DOHH2 (cell line): ENCODE measurements at regions not wholly inside any gene's neighbourhood (a gene's known extent, or its start where the extent isn't known, plus 50 kb on each side); places are given as distances from the start of the nearest gene placed in this dataset.

Experiments used
- H3F3A ChIP-seq: fragments of 200-600 bp; sonication (generic), shearing (Covaris generic); 2 replicates; pipeline ENCODE4 v1.6.0; 2016; ENCODE audit warnings: antibody characterized with exemption, mild to moderate bottlenecking; ENCODE audit not compliant: control insufficient read depth, insufficient read depth
- H3K27ac ChIP-seq: fragments of 200-600 bp; sonication (generic); 2 replicates; pipeline ENCODE4 v1.5.1; 2014; ENCODE audit warnings: low read depth, mild to moderate bottlenecking, low read length, moderate library complexity
- H3K27me3 ChIP-seq: fragments of 200-600 bp; sonication (generic); 2 replicates; pipeline ENCODE4 v1.6.1; 2014; ENCODE audit warnings: mild to moderate bottlenecking, low read length, mixed read lengths; ENCODE audit not compliant: control insufficient read depth
- H3K36me3 ChIP-seq: fragments of 200-600 bp; sonication (generic); 2 replicates; pipeline ENCODE4 v1.6.1; 2014; ENCODE audit warnings: mild to moderate bottlenecking, low read length, moderate library complexity, mixed read lengths; ENCODE audit not compliant: control insufficient read depth
- H3K4me1 ChIP-seq: fragments of 200-600 bp; sonication (generic); 2 replicates; pipeline ENCODE4 v1.6.1; 2014; ENCODE audit warnings: mild to moderate bottlenecking, low read length, mixed read lengths; ENCODE audit not compliant: control insufficient read depth
- H3K4me2 ChIP-seq: fragments of 200-600 bp; sonication (generic); 2 replicates; pipeline ENCODE4 v1.6.0; 2014; ENCODE audit warnings: mild to moderate bottlenecking, low read length, moderate library complexity
- H3K4me3 ChIP-seq: fragments of 200-600 bp; sonication (generic); 2 replicates; pipeline ENCODE4 v1.5.1; 2014; ENCODE audit warnings: mild to moderate bottlenecking, low read length, mixed read lengths
- H3K79me2 ChIP-seq: fragments of 200-600 bp; sonication (generic); 2 replicates; pipeline ENCODE4 v1.6.1; 2014; ENCODE audit warnings: mild to moderate bottlenecking, low read length, mixed read lengths; ENCODE audit not compliant: control insufficient read depth
- H3K9me2 ChIP-seq: fragments of 200-600 bp; sonication (generic); replicated peaks from 2 replicates; pipeline ENCODE4 v1.6.1; 2014; ENCODE audit warnings: mild to moderate bottlenecking, low read length, mixed read lengths; ENCODE audit not compliant: control insufficient read depth
- H3K9me3 ChIP-seq: fragments of 200-600 bp; sonication (generic); 2 replicates; pipeline ENCODE4 v1.6.1; 2014; ENCODE audit warnings: antibody characterized with exemption, low read length, mixed read lengths; ENCODE audit not compliant: control insufficient read depth, insufficient read depth
- H4K20me1 ChIP-seq: fragments of 200-600 bp; sonication (generic); 2 replicates; pipeline ENCODE4 v1.6.0; 2014; ENCODE audit warnings: low read depth, mild to moderate bottlenecking, antibody characterized with exemption, low read length, moderate library complexity; ENCODE audit not compliant: control insufficient read depth, insufficient read depth
- CTCF ChIP-seq: fragments of 200-600 bp; sonication (generic); IDR thresholded peaks from one replicate; pipeline ENCODE4 v1.5.1; 2014; ENCODE audit warnings: antibody characterized with exemption, mild to moderate bottlenecking, low read depth, low read length; ENCODE audit not compliant: poor library complexity, severe bottlenecking
- EZH2phosphoT487 ChIP-seq: fragments of 200-600 bp; sonication (generic); IDR thresholded peaks from 2 replicates; pipeline ENCODE4 v1.6.1; 2017; ENCODE audit warnings: borderline replicate concordance, mild to moderate bottlenecking, antibody characterized with exemption, low read length, moderate library complexity, mixed read lengths

GRCh38 chr5:2917524-2917923 is 166.0 kb upstream of the IRX2 start:
- H4K20me1 ChIP-seq, result no peaks in the 10 kb centered on the region
- H3K36me3 ChIP-seq, result no peaks in the 10 kb centered on the region
- H3K9me2 ChIP-seq, result no peaks in the 10 kb centered on the region
- TF ChIP-seq EZH2phosphoT487 (no peak), CTCF (no peak)
- H3K27ac ChIP-seq, result no peak overlapping the region
- H3K9me3 ChIP-seq, result peaks cover 35% of the 10 kb centered on the region; the same call in 1 of the 2 replicates
- H3K79me2 ChIP-seq, result no peaks in the 10 kb centered on the region
- H3K4me2 ChIP-seq, result no peak overlapping the region
- H3K27me3 ChIP-seq, result no peaks in the 10 kb centered on the region
- no peak overlapping the region for H3K4me3 ChIP-seq
- no peaks in the 10 kb centered on the region for H3F3A ChIP-seq
- no peaks in the 10 kb centered on the region for H3K4me1 ChIP-seq

GRCh38 chr5:2917093-2917492 is 165.6 kb upstream of the IRX2 start:
- Histone ChIP-seq H3K4me1 (no peaks in the 10 kb centered on the region), H3K79me2 (no peaks in the 10 kb centered on the region), H3K4me2 (no peak overlapping the region), H3K27ac (no peak overlapping the region), H4K20me1 (no peaks in the 10 kb centered on the region), H3K9me3 (peaks cover 35% of the 10 kb centered on the region; the same call in 1 of the 2 replicates), H3F3A (no peaks in the 10 kb centered on the region), H3K36me3 (no peaks in the 10 kb centered on the region), H3K4me3 (no peak overlapping the region), H3K9me2 (no peaks in the 10 kb centered on the region), H3K27me3 (no peaks in the 10 kb centered on the region)
- TF ChIP-seq CTCF (no peak), EZH2phosphoT487 (no peak)

GRCh38 chr5:2916076-2916682 is 164.7 kb upstream of the IRX2 start:
- no peak overlapping the region for H3K4me3 ChIP-seq
- H3F3A ChIP-seq, result no peaks in the 10 kb centered on the region
- H3K9me3 ChIP-seq, result peaks cover 28% of the 10 kb centered on the region; the same call in 1 of the 2 replicates
- H3K79me2 ChIP-seq, result no peaks in the 10 kb centered on the region
- no peak overlapping the region for H3K4me2 ChIP-seq
- TF ChIP-seq CTCF (no peak), EZH2phosphoT487 (no peak)
- H4K20me1 ChIP-seq, result no peaks in the 10 kb centered on the region
- H3K27ac ChIP-seq, result no peak overlapping the region
- H3K9me2 ChIP-seq, result no peaks in the 10 kb centered on the region
- no peaks in the 10 kb centered on the region for H3K36me3 ChIP-seq
- no peaks in the 10 kb centered on the region for H3K27me3 ChIP-seq
- H3K4me1 ChIP-seq, result no peaks in the 10 kb centered on the region
